ENCODE measurements at regions not wholly inside any gene's neighbourhood (a gene's known extent, or its start where the extent isn't known, plus 50 kb on each side); places are given as distances from the start of the nearest gene placed in this dataset.

DNA sequence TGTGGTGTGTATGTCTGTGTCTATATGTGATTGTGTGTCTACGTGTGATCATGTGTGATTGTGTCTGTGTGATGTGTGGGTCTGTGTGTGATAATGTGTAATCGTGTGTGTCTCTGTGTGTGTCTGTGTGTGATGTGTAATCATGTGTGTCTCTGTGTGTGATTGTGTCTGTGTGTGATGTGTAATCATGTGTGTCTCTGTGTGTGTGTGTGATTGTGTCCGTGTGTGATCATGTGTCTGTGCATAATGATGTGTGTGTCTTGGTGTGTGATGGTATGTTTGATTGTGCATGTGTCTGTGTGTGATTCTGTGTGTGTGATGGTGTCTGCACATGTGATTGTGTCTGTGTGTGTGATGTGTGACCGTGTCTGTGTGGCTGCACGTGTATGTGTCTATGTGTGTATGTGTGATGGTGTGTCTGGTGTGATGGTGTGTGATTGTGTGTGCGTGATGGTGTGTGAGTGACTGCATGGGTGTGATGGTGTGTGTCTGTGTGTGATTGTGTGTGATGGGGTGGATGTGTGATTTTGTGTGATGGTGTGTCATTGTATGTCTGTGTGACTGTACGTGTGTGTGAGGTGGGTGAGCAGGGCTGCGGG, 78.9 kb downstream of the RTP5 start:
- Mint-ChIP-seq H3K36me3 (ENCODE audit: low read depth) (no peaks in the 10 kb centered on the region), H3K4me3 (no peak overlapping the region), H3K4me1 (no peaks in the 10 kb centered on the region), H3K27me3 (ENCODE audit: insufficient read depth) (peaks cover 45% of the 10 kb centered on the region), H3K27ac (no peak overlapping the region), H3K9me3 (peaks cover 4% of the 10 kb centered on the region)
- WGBS, 2 experiments (ENCODE audit: insufficient coverage in 1 of 2, insufficient read length in 1 of 2) = 66 to 68% methylated on average over 4 to 8 of the region's 8 CpGs
- DNase-seq = no peak
- Histone ChIP-seq H3K9ac (ENCODE audit: extremely low read depth, low read length, poor library complexity, severe bottlenecking) (no peak overlapping the region), H3K9me3 (ENCODE audit: control insufficient read depth, low read length) (no peaks in the 10 kb centered on the region), H3K36me3 (ENCODE audit: control insufficient read depth, insufficient read depth, low read length) (no peaks in the 10 kb centered on the region), H3K4me1 (ENCODE audit: control insufficient read depth, insufficient read depth, low read length) (no peaks in the 10 kb centered on the region), H3K27me3 (ENCODE audit: control insufficient read depth, insufficient read depth, low read length, poor library complexity, severe bottlenecking) (no peaks in the 10 kb centered on the region), H3K27ac (ENCODE audit: low read depth, low read length) (no peak overlapping the region), H3K4me3 (ENCODE audit: low read length) (no peak overlapping the region)
- TF ChIP-seq, protein P1, sequence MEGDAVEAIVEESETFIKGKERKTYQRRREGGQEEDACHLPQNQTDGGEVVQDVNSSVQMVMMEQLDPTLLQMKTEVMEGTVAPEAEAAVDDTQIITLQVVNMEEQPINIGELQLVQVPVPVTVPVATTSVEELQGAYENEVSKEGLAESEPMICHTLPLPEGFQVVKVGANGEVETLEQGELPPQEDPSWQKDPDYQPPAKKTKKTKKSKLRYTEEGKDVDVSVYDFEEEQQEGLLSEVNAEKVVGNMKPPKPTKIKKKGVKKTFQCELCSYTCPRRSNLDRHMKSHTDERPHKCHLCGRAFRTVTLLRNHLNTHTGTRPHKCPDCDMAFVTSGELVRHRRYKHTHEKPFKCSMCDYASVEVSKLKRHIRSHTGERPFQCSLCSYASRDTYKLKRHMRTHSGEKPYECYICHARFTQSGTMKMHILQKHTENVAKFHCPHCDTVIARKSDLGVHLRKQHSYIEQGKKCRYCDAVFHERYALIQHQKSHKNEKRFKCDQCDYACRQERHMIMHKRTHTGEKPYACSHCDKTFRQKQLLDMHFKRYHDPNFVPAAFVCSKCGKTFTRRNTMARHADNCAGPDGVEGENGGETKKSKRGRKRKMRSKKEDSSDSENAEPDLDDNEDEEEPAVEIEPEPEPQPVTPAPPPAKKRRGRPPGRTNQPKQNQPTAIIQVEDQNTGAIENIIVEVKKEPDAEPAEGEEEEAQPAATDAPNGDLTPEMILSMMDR (conservative IDR thresholded peaks at IDR 0.05) = no peak

DNA sequence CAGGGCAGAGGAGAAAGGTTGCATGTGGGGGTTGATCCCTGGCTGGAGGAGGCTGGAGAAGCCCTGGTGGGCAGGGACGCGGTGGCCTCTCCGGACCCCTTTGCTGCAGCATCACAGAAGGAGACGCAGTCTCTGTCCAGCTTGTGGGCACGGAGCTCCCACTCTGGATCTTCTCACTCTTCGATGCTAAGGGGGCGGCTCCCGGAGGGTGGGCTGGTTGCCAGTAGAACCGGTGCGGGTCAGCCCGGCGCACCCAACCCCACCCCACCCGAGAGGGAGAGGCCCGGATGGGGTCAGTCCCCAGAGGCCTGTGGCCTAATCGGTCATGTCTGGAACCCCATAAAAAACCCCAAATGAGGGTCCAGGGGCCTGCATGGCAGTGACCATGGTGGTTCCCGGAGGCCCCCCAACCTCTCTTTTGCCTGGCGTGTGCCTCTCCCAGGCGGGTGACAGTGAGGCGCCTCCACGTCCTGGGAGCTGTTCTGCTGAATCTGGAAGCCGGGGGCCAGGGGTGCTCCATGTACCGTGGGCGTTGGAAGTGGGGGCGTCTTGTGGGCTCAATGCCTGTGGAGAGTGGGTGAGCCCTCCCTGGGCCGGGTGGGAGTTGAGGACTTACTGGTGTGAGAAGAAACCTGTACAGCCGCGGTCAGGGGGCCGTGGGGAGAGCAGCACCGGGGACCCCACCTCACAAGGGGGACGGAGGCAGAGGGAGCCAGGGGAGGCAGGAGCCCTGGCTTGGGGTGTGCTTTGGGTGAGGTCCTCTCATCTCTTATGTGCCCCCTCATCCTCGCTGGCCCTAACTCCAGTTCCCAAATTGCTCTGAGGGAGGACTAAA, 79.6 kb downstream of the RTP5 start:
- DNase-seq = no peak
- TF ChIP-seq, protein P1 (conservative IDR thresholded peaks at IDR 0.05) = no peak
- H3K27ac ChIP-seq (ENCODE audit: low read depth, low read length) = no peak overlapping the region

DNA sequence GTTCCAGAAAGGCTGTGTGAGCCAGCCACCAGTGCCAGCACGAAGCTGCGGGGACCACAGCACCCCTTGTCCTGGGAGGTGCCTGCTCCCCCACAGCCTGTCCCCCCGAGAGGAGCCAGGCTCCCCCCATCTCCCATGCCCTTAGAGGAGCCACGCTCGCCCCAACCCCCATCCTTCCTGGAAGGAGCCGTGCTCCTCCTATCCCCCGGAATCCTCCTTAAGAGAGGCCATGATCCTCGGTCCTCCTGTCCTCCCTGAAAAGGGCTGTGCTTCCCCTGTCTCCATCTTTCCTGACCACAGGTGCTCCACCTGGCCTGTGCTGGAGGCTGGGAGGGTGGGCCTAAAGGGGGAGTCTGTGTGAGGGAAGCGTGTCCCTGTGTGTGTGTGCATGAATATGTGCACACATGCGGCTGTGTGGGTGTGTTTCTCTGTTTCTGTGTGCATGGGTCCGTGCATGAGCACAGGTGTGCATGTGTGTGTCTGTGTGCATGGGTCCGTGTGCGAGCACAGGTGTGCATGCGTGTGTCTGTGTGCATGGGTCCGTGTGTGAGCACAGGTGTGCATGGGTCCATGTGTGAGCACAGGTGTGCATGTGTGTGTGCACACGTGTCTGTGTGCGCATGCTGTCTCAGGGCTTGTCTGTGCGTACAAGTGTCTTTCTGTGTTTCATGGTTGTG, 80.3 kb downstream of the RTP5 start:
- Mint-ChIP-seq H3K27me3 (ENCODE audit: insufficient read depth) (peaks cover 42% of the 10 kb centered on the region), H3K36me3 (ENCODE audit: low read depth) (no peaks in the 10 kb centered on the region), H3K4me3 (no peak overlapping the region), H3K9me3 (peaks cover 4% of the 10 kb centered on the region), H3K27ac (no peak overlapping the region), H3K4me1 (no peaks in the 10 kb centered on the region)
- Histone ChIP-seq H3K9ac (ENCODE audit: extremely low read depth, low read length, poor library complexity, severe bottlenecking) (no peak overlapping the region), H3K27ac (ENCODE audit: low read depth, low read length) (no peak overlapping the region), H3K4me3 (ENCODE audit: low read length) (no peak overlapping the region), H3K9me3 (ENCODE audit: control insufficient read depth, low read length) (no peaks in the 10 kb centered on the region), H3K36me3 (ENCODE audit: control insufficient read depth, insufficient read depth, low read length) (no peaks in the 10 kb centered on the region), H3K4me1 (ENCODE audit: control insufficient read depth, insufficient read depth, low read length) (no peaks in the 10 kb centered on the region), H3K27me3 (ENCODE audit: control insufficient read depth, insufficient read depth, low read length, poor library complexity, severe bottlenecking) (no peaks in the 10 kb centered on the region)
- WGBS, 2 experiments (ENCODE audit: insufficient coverage in 1 of 2, insufficient read length in 1 of 2) = 84 to 88% methylated on average over 6 to 18 of the region's 18 CpGs
- no peak for DNase-seq
- TF ChIP-seq, protein P1 (conservative IDR thresholded peaks at IDR 0.05) = no peak

More for the DNA sequence above, 79.6 kb downstream of the RTP5 start:
- H3K27me3 Mint-ChIP-seq (ENCODE audit: insufficient read depth) = peaks cover 45% of the 10 kb centered on the region
- H3K4me3 Mint-ChIP-seq = no peak overlapping the region
- WGBS, 2 experiments (ENCODE audit: insufficient coverage in 1 of 2, insufficient read length in 1 of 2) = 92% methylated on average over 15 to 31 of the region's 31 CpGs
- no peak overlapping the region for H3K4me3 ChIP-seq (ENCODE audit: low read length)
- no peaks in the 10 kb centered on the region for H3K4me1 ChIP-seq (ENCODE audit: control insufficient read depth, insufficient read depth, low read length)
- H3K27ac Mint-ChIP-seq = no peak overlapping the region
- no peaks in the 10 kb centered on the region for H3K36me3 Mint-ChIP-seq (ENCODE audit: low read depth)
- H3K27me3 ChIP-seq (ENCODE audit: control insufficient read depth, insufficient read depth, low read length, poor library complexity, severe bottlenecking) = no peaks in the 10 kb centered on the region
- no peak overlapping the region for H3K9ac ChIP-seq (ENCODE audit: extremely low read depth, low read length, poor library complexity, severe bottlenecking)
- peaks cover 4% of the 10 kb centered on the region for H3K9me3 Mint-ChIP-seq
- no peaks in the 10 kb centered on the region for H3K36me3 ChIP-seq (ENCODE audit: control insufficient read depth, insufficient read depth, low read length)
- no peaks in the 10 kb centered on the region for H3K9me3 ChIP-seq (ENCODE audit: control insufficient read depth, low read length)
- no peaks in the 10 kb centered on the region for H3K4me1 Mint-ChIP-seq

Measured in endodermal cell (in vitro differentiated cells).